GM13977 (cell line): ENCODE measurements at regions not wholly inside any gene's neighbourhood (a gene's known extent, or its start where the extent isn't known, plus 50 kb on each side); places are given as distances from the start of the nearest gene placed in this dataset.
"Not testable (repeated sequence)": the region's sequence is repeated elsewhere in the genome, so short reads cannot be mapped to it uniquely, and the experiment has no call there.

Experiments used
- DNase-seq: peaks from one replicate; pipeline ENCODE4 v3.0.0; 2012; ENCODE audit warnings: low spot score
- in situ Hi-C: fragments of 300-500 bp; cut with MboI; formaldehyde crosslinking; loops from one replicate; pipeline ENCODE4 v1.12.0; 2022; ENCODE audit warnings: low sequenced_read_pairs, low pct_unique_long_range_greater_than_20kb, mixed read lengths, inconsistent platforms; ENCODE audit not compliant: unreplicated experiment
- TF ChIP-seq, protein P1 (sequence below): IDR thresholded peaks from 2 replicates; pipeline ENCODE4 v1.5.1; 2012; ENCODE audit warnings: mild to moderate bottlenecking, control low read depth; ENCODE audit not compliant: insufficient read depth; ENCODE audit errors: extremely low read depth, missing control alignments

DNA sequence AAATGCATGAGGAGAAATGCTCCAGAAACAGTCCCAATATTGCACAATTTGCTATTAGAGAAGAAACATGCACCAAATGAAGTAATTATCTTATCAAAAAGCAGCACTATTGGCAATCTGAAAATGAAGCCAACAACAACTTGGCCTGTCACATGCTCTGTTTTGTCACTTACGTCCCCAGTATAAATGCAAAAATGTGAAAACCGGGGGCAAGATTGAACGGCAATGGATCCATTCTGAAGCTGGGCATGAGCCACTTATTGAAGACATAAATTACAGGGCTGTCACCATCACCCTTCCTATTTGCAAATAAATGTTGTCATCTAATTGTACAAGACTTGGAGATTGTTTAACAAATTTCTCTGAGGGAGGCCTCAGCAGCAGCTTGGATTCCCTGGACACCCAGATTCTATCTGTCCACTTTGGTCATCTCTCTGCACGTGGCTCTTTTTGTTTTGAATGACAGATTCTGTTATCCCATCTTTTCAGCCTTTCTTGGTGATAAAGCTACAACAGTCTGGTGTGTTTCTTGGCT is 180.2 kb upstream of the CDH5 start:
- in situ Hi-C loops = no loop called here
- TF ChIP-seq, protein P1, sequence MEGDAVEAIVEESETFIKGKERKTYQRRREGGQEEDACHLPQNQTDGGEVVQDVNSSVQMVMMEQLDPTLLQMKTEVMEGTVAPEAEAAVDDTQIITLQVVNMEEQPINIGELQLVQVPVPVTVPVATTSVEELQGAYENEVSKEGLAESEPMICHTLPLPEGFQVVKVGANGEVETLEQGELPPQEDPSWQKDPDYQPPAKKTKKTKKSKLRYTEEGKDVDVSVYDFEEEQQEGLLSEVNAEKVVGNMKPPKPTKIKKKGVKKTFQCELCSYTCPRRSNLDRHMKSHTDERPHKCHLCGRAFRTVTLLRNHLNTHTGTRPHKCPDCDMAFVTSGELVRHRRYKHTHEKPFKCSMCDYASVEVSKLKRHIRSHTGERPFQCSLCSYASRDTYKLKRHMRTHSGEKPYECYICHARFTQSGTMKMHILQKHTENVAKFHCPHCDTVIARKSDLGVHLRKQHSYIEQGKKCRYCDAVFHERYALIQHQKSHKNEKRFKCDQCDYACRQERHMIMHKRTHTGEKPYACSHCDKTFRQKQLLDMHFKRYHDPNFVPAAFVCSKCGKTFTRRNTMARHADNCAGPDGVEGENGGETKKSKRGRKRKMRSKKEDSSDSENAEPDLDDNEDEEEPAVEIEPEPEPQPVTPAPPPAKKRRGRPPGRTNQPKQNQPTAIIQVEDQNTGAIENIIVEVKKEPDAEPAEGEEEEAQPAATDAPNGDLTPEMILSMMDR = no peak
- DNase-seq = no peak

DNA sequence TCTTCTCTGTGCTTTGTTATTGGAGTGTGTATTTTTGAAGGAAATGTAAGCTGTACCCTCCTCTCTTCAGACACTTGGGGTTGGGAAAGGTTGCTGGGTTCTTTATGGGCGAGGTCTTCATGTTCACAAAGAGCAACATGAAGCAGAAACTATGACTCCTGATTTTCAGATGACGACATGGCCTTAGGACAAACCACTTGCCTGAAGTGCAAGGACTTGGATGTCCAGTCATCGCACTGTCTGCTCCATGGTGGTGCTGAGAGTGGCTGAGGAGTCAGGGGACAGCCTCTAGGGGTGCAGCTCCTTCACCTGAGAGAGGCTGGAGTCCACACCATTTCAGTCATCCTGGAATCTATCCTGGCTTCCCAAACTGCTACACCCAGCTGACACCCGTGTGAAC is 183.9 kb upstream of the CDH5 start:
- TF ChIP-seq, protein P1 = no peak
- in situ Hi-C loops = no loop called here
- no peak for DNase-seq

DNA sequence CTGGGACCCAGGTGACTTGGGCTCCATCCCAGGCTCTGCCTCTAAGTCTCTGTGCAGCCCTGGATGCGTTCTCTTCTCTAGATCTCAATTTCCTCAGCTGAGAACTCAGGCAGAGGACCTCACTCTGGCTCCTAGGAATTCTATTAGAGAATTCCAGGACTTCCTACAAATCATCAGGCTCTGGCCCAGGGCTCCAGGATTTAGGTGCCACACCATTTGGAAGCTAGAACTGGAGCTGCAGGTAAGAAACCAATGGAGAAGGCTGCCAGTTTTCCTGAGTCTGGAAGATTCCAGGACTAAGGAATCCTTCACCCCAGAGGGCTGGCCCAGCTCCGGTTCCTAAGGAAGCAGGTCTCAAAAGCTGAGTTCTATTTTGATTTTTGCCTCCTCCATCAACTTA is 189.8 kb upstream of the CDH5 start:
- TF ChIP-seq, protein P1 = no peak
- no peak for DNase-seq
- in situ Hi-C loops = no loop called here

DNA sequence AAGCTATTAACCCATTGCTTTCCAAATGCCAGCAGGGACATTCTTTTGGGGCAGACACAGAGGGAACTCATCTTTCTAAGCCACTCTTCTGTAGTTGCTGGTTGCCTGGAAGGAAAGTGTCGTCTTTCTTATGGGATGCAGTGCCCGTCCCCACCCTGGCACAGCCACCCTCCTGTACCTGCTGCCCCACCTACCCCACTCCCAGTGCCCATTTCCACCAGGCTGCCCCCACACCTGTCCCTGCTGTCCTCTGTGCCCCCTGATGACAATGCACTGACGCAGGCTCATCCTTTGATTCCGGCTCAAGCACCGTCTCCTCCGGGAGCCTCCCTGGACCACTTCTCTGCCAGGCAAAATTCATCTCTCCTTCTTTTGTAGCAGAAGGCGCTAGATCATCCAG is 190.4 kb upstream of the CDH5 start:
- TF ChIP-seq, protein P1 = no peak
- in situ Hi-C loops = no loop called here
- no peak for DNase-seq

DNA sequence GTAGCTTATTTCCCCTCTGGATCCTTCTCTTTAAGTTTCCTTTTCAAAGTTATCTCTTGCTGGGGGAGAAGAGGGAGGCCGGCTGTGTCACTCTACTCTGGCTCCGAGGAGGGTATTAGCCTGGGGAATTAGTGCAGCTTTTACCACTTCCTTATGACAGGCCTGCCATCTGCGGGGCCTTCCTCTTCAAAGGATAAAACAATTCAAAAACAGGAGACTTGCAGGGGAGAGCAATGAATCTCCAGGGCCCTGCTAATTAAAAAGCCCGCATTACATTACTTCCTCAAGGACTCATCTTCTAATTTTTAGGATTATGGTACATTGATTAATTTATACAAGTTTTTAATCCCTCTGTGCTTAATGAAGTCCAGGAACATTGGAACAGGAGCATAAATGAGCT is 190.9 kb upstream of the CDH5 start:
- TF ChIP-seq, protein P1 = no peak
- DNase-seq = no peak
- in situ Hi-C loops = no loop called here

DNA sequence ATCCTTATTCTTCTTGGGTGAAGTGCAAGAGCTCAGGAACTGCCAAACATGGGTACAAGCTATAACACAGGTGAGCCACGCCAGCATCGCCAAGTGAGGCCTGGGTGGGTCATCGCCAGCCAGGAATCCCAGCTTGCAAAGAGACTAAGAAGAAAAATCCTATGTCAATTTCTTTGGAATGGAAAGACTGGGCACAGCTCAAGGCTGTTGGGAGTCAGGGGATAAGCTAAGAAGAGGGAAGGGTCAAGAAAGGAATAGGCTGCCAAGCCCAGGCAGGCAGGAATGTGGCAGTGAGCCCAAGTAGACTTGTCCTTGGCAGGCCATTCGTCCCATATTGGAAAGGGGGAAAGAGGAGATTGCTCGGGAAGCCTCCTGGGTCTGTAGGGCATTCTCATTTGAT is 191.4 kb upstream of the CDH5 start:
- in situ Hi-C loops = no loop called here
- TF ChIP-seq, protein P1 = no peak
- DNase-seq = no peak

DNA sequence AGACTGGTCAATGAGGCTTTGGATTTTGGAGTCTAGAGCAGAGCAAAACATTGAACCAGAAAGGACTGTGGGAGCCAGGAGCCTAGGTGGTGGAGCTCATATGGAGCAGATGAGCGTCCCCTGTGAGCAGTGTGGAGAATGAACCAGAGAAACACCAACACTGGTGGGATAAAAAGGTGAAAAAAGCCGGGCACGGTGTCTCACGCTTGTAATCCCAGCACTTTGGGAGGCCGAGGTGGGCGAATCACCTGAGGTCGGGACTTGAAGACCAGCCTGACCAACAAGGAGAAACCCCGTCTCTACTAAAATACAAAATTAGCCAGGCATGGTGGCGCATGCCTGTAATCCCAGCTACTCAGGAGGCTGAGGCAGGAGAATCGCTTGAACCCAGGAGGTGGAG is 192.7 kb upstream of the CDH5 start:
- in situ Hi-C loops, DNase-seq: not testable (repeated sequence)

DNA sequence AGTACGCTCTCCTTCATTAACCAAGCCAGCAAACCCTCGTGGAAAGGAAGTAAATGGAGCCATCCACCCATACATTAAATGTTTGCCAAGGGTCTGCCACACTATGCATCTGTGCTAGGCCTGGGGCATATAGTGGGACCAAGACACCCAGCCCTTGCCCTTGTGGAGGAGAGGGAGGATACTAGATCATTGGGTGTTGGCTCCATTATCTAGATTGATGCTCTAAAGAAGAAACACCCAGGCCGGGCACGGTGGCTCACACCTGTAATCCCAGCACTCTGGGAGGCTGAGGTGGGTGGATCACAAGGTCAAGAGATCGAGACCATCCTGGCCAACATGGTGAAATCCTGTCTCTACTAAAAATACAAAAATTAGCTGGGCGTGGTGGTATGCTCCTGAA is 193.3 kb upstream of the CDH5 start:
- DNase-seq, in situ Hi-C loops: not testable (repeated sequence)
